ENCODE measurements at regions not wholly inside any gene's neighbourhood (a gene's known extent, or its start where the extent isn't known, plus 50 kb on each side); places are given as distances from the start of the nearest gene placed in this dataset.

DNA sequence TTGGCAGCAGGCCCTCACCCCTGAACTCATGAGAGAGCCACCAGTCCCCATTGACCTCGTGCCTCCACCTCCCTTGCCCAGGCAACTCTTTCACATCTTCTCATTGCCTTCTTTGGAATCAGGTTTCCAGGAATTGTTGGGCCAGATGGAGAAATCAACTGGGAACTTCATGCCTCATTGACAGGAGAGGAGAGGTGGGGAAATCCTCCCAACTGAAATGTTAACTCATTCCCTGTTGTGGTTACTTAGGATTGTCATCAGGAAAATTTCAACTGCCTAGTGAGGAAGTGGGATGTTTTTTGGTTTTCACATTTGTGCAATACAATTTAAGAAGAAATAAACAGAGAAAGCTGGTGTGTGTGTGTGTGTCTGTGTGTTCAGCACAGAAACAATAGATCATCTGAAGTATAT, 106.6 kb upstream of the INHBA start:
- H3K36me3 Mint-ChIP-seq: no peaks in the 10 kb centered on the region
- H3K4me1 Mint-ChIP-seq: peaks cover 11% of the 10 kb centered on the region
- Histone ChIP-seq H3K9ac (no peak overlapping the region), H4K20me1 (ENCODE audit: low read depth) (no peaks in the 10 kb centered on the region), H3K4me1 (peaks cover 15% of the 10 kb centered on the region), H3K36me3 (no peaks in the 10 kb centered on the region), H3K27ac (no peak overlapping the region), H3K4me3 (no peak overlapping the region), H3F3A (ENCODE audit: low read depth) (no peaks in the 10 kb centered on the region), H3K27me3 (no peaks in the 10 kb centered on the region), H3K79me2 (ENCODE audit: low read depth) (no peaks in the 10 kb centered on the region), H3K4me2 (no peak overlapping the region), H2AFZ (replicated peaks) (no peak overlapping the region), H3K9me3 (ENCODE audit: low read depth) (no peaks in the 10 kb centered on the region)
- TF ChIP-seq, protein P1, sequence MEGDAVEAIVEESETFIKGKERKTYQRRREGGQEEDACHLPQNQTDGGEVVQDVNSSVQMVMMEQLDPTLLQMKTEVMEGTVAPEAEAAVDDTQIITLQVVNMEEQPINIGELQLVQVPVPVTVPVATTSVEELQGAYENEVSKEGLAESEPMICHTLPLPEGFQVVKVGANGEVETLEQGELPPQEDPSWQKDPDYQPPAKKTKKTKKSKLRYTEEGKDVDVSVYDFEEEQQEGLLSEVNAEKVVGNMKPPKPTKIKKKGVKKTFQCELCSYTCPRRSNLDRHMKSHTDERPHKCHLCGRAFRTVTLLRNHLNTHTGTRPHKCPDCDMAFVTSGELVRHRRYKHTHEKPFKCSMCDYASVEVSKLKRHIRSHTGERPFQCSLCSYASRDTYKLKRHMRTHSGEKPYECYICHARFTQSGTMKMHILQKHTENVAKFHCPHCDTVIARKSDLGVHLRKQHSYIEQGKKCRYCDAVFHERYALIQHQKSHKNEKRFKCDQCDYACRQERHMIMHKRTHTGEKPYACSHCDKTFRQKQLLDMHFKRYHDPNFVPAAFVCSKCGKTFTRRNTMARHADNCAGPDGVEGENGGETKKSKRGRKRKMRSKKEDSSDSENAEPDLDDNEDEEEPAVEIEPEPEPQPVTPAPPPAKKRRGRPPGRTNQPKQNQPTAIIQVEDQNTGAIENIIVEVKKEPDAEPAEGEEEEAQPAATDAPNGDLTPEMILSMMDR (IDR thresholded peaks at IDR 0.05): no peak
- TF ChIP-seq EZH2phosphoT487 (IDR thresholded peaks at IDR 0.05) (no peak), EZH2 (IDR thresholded peaks at IDR 0.05) (no peak)
- H3K9me3 Mint-ChIP-seq: peaks cover 15% of the 10 kb centered on the region
- no peak overlapping the region for H3K27ac Mint-ChIP-seq
- H3K4me3 Mint-ChIP-seq: no peak overlapping the region
- no peak for DNase-seq (ENCODE audit: low spot score)
- H3K27me3 Mint-ChIP-seq (ENCODE audit: insufficient read depth, low read depth): no peaks in the 10 kb centered on the region

DNA sequence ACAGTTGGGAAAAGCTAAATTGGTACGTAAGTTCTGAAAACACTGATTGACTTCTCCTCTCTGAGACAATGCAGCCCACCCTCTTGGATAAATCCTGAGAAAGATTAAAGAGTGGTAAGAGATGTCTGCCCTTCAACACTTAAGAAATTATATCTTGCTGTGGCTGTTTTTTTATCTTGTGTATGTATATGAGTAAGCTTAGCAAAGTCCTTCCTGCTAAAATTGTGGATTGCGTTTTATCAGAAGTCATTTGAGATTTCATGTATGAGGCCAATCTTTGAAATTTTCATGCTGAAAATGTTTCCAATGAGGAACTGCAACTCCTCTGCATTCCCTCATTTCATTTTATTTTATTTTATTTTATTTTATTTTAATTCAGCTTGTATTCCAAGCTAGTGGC, 106.2 kb upstream of the INHBA start:
- no peak overlapping the region for H3K9ac ChIP-seq
- Mint-ChIP-seq H3K27ac (no peak overlapping the region), H3K27me3 (ENCODE audit: insufficient read depth, low read depth) (no peaks in the 10 kb centered on the region), H3K36me3 (no peaks in the 10 kb centered on the region), H3K9me3 (peaks cover 15% of the 10 kb centered on the region), H3K4me3 (no peak overlapping the region), H3K4me1 (peaks cover 11% of the 10 kb centered on the region)
- H3K27ac ChIP-seq: no peak overlapping the region
- H3F3A ChIP-seq (ENCODE audit: low read depth): no peaks in the 10 kb centered on the region
- no peaks in the 10 kb centered on the region for H3K27me3 ChIP-seq
- no peak for TF ChIP-seq EZH2 (IDR thresholded peaks at IDR 0.05)
- TF ChIP-seq EZH2phosphoT487 (IDR thresholded peaks at IDR 0.05): no peak
- TF ChIP-seq, protein P1 (IDR thresholded peaks at IDR 0.05): no peak
- no peaks in the 10 kb centered on the region for H4K20me1 ChIP-seq (ENCODE audit: low read depth)
- H2AFZ ChIP-seq (replicated peaks): no peak overlapping the region
- no peaks in the 10 kb centered on the region for H3K79me2 ChIP-seq (ENCODE audit: low read depth)
- H3K4me1 ChIP-seq: peaks cover 15% of the 10 kb centered on the region
- no peak overlapping the region for H3K4me3 ChIP-seq
- H3K36me3 ChIP-seq: no peaks in the 10 kb centered on the region
- no peak for DNase-seq (ENCODE audit: low spot score)
- no peak overlapping the region for H3K4me2 ChIP-seq
- H3K9me3 ChIP-seq (ENCODE audit: low read depth): no peaks in the 10 kb centered on the region

DNA sequence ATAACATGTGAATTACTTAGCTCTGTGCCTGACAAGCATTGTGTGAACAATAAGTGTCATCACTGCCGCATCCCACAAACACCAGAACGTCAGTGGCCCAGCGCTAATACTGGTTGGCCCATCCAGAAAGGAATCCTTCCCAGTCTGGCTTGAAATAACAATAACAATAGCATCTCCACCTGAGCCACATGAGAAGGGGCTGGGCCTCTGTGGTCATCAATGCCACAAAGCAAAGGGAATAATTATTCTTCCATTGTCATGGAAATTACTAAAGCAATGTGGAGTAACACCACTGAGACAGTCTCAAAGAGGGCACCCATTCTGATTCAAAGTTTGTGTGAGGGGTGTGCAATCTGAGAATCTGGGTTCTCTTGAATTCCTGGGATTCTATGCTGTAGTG, 105.7 kb upstream of the INHBA start:
- DNase-seq (ENCODE audit: low spot score): peak; percentile 26
- TF ChIP-seq EZH2phosphoT487 (IDR thresholded peaks at IDR 0.05) (no peak), EZH2 (IDR thresholded peaks at IDR 0.05) (no peak)
- TF ChIP-seq, protein P1 (IDR thresholded peaks at IDR 0.05): no peak
- H3K4me3 Mint-ChIP-seq: no peak overlapping the region

More for the DNA sequence above, 105.7 kb upstream of the INHBA start:
- H3K9ac ChIP-seq: no peak overlapping the region
- no peaks in the 10 kb centered on the region for H3K27me3 Mint-ChIP-seq (ENCODE audit: insufficient read depth, low read depth)
- H4K20me1 ChIP-seq (ENCODE audit: low read depth): no peaks in the 10 kb centered on the region
- no peak overlapping the region for H2AFZ ChIP-seq (replicated peaks)
- H3K27me3 ChIP-seq: no peaks in the 10 kb centered on the region
- H3K4me1 ChIP-seq: peaks cover 13% of the 10 kb centered on the region
- no peaks in the 10 kb centered on the region for H3K36me3 ChIP-seq
- H3K79me2 ChIP-seq (ENCODE audit: low read depth): no peaks in the 10 kb centered on the region
- H3K27ac Mint-ChIP-seq: no peak overlapping the region
- H3K9me3 ChIP-seq (ENCODE audit: low read depth): no peaks in the 10 kb centered on the region
- peaks cover 11% of the 10 kb centered on the region for H3K4me1 Mint-ChIP-seq
- H3F3A ChIP-seq (ENCODE audit: low read depth): no peaks in the 10 kb centered on the region
- peaks cover 15% of the 10 kb centered on the region for H3K9me3 Mint-ChIP-seq
- no peak overlapping the region for H3K27ac ChIP-seq
- H3K4me2 ChIP-seq: no peak overlapping the region
- no peaks in the 10 kb centered on the region for H3K36me3 Mint-ChIP-seq
- H3K4me3 ChIP-seq: no peak overlapping the region

All from neural progenitor cell (in vitro differentiated cells).